Activated T-cell treated with anti-CD3 and anti-CD28 coated beads, Interleukin-2, amount 50 U/mL, for 48 hours (primary cell): ENCODE measurements at regions not wholly inside any gene's neighbourhood (a gene's known extent, or its start where the extent isn't known, plus 50 kb on each side); places are given as distances from the start of the nearest gene placed in this dataset.
"Not testable (repeated sequence)": the region's sequence is repeated elsewhere in the genome, so short reads cannot be mapped to it uniquely, and the experiment has no call there.

Source experiments
- DNase-seq, 2 experiments: peaks; one replicate each; pipeline ENCODE4 v3.0.0-alpha.2; 2020

DNA sequence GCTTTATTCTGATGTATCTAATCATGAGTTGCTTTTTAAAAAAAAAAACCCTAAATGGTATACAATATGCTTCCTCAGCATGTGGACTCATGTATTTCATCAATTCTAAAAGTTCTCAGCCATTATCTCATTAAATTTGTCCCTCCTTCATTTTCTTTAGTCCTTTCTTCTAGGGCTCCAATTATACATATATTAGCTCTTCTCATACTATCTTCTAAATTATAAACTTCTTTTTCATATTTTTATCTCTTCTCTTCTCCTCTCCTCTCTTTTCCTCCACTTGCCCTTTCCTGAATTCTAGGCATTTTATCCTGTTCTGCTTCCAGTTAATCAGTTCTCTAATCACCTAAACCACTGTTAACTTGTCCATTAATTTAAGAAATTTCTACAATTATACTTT lies 55.0 kb upstream of the IL33 start:
- no peak for DNase-seq

GRCh38 chr9:6153425-6153824 lies 62.2 kb upstream of the IL33 start:
- no peak for DNase-seq

DNA sequence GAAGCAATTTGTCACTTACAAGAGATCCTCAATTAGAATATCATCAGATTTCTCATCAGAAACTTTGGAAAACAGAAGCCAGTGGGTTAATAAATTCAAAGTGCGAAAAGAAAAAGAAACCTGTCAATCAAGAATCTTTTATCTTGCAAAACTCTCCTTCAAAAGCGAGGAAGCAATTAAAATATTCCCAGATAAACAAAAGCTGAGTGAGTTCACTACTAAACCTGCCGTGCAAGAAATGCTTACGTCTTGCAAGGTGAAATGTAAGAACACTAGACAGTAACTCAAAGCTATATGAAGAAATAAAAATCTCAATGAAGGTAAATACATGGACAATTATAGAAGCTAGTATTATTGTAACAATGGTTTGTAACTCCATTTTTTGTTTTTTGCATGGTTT lies 62.8 kb upstream of the IL33 start:
- DNase-seq = no peak

GRCh38 chr9:6150483-6150882 lies 65.1 kb upstream of the IL33 start:
- DNase-seq = no peak

GRCh38 chr9:6149315-6149714 lies 66.3 kb upstream of the IL33 start:
- no peak for DNase-seq

- no peak for DNase-seq
Observed at GRCh38 chr9:6147846-6148245, 67.8 kb upstream of the IL33 start.

- DNase-seq = no peak
Observed at GRCh38 chr9:6144947-6145346, 70.7 kb upstream of the IL33 start.

DNA sequence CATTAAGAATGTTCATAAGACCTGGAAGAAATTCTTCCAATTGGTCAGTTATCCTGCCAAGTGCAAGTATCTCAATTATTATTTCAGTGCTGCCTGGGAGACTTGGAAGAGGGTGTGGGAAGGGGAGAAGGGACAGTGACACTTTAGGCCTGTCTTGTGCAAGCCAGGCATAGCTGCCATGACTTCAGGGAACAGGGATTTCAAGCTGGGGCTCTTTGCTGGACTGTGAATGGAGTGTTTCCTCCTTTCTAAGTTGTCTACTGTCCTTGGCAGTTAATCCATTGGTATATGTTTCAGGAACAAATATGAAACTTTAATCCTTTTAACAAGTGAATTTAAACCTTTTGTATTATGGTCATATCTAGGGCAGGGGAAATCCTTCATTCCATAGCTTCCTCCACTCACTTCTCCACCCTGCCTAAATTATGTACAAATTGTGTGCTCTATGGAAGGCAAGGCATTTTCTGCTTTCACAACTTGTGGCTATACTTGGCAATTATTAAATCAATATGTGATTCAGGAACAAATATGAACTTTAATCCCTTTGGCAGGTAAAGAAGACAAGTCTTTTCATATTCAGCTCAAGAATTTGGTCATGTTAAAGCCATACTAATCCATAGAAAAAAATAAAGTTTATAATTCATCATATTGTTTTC lies 72.7 kb upstream of the IL33 start:
- DNase-seq = no peak

- DNase-seq = not testable (repeated sequence)
Observed at GRCh38 chr9:6135780-6136179, 79.8 kb upstream of the IL33 start.

DNA sequence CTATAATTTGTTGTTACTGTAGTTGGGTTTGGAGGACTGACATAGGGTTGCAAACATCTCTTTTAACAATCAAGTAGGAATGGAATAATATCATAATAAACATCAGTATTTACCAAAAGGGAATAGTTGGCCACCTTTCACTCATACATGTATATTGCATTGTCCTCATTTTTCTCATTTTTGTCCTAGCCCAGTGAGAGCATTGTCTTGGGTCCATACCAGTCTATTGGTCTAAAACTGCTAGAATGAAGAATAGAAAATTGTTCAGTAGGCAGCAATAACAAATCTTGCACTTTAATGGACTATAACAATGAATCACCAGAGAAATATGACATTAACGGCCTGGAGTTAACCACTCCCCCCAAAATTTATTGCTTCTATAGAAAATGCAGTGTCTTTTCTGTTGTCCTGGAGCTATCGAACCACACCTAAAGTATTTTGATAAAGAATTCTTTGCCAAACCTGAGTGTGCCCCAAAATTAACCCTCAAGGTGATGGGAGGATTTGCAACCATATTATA lies 80.9 kb upstream of the IL33 start:
- no peak for DNase-seq

- DNase-seq = no peak
Observed at GRCh38 chr9:6133346-6134063, 82.1 kb upstream of the IL33 start.

- no peak for DNase-seq
Observed at GRCh38 chr9:6132650-6133049, 83.0 kb upstream of the IL33 start.

- no peak for DNase-seq
Observed at GRCh38 chr9:6128030-6128429, 87.6 kb upstream of the IL33 start.

DNA sequence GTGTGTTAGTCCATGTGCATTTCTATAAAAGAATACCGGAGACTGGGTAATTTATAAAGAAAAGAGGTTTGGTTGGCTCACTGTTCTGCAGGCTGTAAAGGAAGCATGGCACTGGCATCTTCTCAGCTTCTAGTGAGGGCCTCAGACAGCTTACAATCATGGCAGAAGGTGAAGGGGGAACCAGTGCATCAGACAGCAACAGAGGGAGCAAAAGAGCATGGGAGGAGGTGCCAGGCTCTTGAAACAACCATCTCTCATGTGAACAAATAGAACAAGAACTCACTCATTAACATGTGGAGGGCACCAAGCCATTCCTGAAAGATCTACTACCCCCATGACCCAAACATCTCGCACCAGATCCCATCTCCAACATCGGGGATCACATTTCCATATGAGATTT lies 89.2 kb upstream of the IL33 start:
- DNase-seq = no peak

DNA sequence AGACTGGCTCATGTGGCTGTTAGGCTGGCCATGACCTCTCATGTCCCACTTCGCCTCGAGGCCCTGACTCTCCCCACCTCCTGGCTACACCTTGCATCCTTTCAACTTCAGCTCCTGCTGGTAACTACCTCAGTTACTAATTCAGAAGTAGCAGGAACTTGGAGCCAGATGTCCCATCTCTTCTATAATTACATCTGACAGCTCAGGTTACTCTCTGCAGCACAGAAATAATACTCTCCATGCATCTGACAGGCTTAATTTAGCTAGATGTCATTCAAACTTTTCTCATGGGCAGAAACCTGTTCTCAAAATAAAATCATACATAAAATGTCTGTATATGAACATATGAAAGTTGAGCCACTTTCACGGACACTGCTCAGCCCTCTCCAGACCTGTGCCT lies 92.2 kb upstream of the IL33 start:
- no peak for DNase-seq

- DNase-seq = no peak
Observed at GRCh38 chr9:6121707-6122106, 93.9 kb upstream of the IL33 start.

GRCh38 chr9:6114424-6114823 lies 99.0 kb upstream of the RANBP6 start:
- DNase-seq = no peak

- no peak for DNase-seq
Observed at GRCh38 chr9:6113819-6114218, 98.4 kb upstream of the RANBP6 start.

DNA sequence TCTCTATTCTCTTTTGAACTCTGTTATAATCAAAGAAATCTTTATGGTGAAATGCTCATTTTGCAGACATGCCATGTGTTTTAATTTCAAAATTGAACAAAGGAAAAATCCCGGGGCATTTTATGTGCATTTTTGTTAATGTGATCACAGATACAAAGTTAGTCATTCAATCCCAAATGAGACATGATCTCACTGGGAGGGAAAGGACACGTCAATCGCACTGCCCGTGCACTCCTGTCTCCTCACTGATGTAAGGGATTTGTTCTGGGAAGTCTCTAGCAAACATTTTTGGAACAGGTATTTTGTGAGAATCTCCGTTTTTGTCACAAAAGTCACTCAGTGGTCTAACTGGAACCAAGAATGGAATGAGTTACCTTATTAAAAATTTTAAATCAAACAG lies 97.9 kb upstream of the RANBP6 start:
- no peak for DNase-seq

DNA sequence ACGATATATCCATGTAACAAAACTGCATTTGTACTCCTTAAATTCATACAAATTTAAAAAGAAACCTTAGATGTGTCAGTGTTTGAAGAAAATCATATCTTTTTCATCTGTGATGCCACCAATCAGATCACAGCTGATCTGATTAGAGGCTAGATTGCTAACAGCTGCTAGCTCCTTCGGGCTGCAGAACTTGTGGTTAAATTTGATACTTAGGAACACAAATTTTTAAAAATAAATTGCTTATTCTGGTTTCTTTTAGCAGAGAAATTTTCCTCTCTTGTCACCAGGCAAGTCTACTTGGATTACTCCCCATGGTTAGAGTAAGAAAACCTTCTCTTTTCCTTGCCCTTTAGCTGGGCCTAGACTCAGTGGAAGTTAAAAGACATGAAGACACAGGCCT lies 94.6 kb upstream of the RANBP6 start:
- no peak for DNase-seq

- DNase-seq = no peak
Observed at GRCh38 chr9:6109571-6109970, 94.1 kb upstream of the RANBP6 start.

DNA sequence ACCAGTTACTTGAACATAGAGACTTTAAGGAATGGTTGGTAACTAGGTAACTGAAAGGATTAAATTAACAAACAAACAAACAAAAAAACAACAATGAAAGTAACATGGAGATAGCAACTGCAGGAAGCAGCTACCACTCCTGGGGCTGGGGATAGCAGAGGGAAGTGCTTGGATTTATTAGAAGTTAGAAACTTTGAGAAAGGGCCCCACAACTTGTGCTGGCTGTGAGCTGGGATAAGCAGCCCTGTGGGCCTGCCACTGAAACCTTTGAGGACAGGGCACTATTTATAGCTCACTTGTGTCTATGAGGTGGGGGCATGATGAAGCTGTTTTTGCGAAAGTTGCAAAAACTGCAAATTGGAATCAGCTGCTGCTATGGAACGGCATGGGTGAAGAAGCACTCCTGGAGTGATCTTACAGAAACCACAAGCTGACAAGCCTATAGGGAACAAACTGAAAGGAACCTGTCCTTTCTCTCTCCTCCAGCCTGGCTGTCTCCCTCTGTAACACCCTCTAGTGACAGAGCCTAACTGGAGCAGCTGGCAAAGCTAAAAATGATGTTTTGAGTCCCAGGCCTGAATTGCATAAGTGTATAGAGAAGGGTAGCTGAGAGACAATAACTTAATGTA lies 91.4 kb upstream of the RANBP6 start:
- no peak for DNase-seq

DNA sequence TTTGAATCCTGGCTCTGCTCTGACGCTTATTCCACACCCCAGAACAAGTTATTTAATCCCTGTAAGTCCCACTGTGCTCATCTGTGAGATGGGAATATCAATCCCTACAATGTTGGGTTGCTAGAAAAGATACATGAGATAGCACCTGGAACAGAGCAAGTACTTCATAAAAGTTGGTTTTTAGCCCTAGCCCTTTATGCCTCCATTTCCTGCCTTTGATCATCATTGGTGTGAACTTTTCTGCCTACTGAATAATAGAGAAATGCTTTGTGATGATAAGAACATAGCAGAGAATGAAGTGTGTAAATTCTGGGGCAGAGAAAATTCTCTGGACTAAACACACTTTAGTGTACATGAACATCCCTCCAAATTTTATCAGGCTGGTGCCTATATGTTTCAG lies 90.3 kb upstream of the RANBP6 start:
- DNase-seq = no peak

DNA sequence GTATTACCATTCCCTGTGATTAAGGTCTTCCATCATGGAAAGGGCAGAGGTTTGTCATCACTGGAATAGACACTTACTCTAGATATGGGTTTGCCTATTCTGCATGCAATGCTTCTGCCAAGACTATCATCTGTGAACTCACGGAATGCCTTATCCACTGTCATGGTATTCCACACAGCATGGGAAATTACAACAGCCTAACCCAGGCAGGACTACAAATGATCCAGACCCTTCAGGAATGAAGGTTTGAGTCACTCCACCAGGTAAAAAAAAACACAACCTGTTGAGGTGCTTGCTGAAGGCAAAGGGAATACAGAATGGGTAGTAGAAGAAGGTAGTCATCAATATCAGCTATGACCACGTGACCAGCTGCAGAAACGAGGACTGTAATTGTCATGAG lies 89.0 kb upstream of the RANBP6 start:
- DNase-seq = not testable (repeated sequence)
